Activated gamma-delta T cell treated with anti-CD3 and anti-CD28 coated beads, Interleukin-2, amount 50 U/mL, for 16 hours (primary cell): ENCODE measurements at regions not wholly inside any gene's neighbourhood (a gene's known extent, or its start where the extent isn't known, plus 50 kb on each side); places are given as distances from the start of the nearest gene placed in this dataset.
"Not testable (repeated sequence)": the region's sequence is repeated elsewhere in the genome, so short reads cannot be mapped to it uniquely, and the experiment has no call there.

Source experiments
- DNase-seq: peaks from one replicate; pipeline ENCODE4 v3.0.0-alpha.2; 2020; ENCODE audit warnings: low read depth

GRCh38 chr5:125045646-125046045 is 299.2 kb upstream of the ZNF608 start:
- DNase-seq: no peak

GRCh38 chr5:125046838-125047237 is 300.4 kb upstream of the ZNF608 start:
- no peak for DNase-seq

GRCh38 chr5:125047871-125048270 is 301.4 kb upstream of the ZNF608 start:
- no peak for DNase-seq

GRCh38 chr5:125049721-125050702 is 303.6 kb upstream of the ZNF608 start:
- DNase-seq: no peak

- DNase-seq: no peak
Measured at GRCh38 chr5:125050926-125051325, 304.5 kb upstream of the ZNF608 start.

GRCh38 chr5:125052584-125052983 is 306.1 kb upstream of the ZNF608 start:
- no peak for DNase-seq

- no peak for DNase-seq
Measured at GRCh38 chr5:125053179-125053578, 306.7 kb upstream of the ZNF608 start.

GRCh38 chr5:125054146-125054545 is 307.7 kb upstream of the ZNF608 start:
- no peak for DNase-seq

- DNase-seq: no peak
Measured at GRCh38 chr5:125056671-125057485, 310.4 kb upstream of the ZNF608 start.

GRCh38 chr5:125057912-125058826 is 311.7 kb upstream of the ZNF608 start:
- no peak for DNase-seq

GRCh38 chr5:125059255-125060002 is 313.0 kb upstream of the ZNF608 start:
- no peak for DNase-seq

GRCh38 chr5:125061726-125062125 is 315.3 kb upstream of the ZNF608 start:
- no peak for DNase-seq

GRCh38 chr5:125064621-125065438 is 318.4 kb upstream of the ZNF608 start:
- no peak for DNase-seq

- no peak for DNase-seq
Measured at GRCh38 chr5:125065741-125066140, 319.3 kb upstream of the ZNF608 start.

GRCh38 chr5:125070961-125071360 is 324.5 kb upstream of the ZNF608 start:
- DNase-seq: no peak

GRCh38 chr5:125073090-125073489 is 326.7 kb upstream of the ZNF608 start:
- no peak for DNase-seq

GRCh38 chr5:125075567-125075966 is 329.1 kb upstream of the ZNF608 start:
- DNase-seq: no peak

GRCh38 chr5:125079028-125079427 is 332.6 kb upstream of the ZNF608 start:
- not testable (repeated sequence) for DNase-seq

- no peak for DNase-seq
Measured at GRCh38 chr5:125081101-125081500, 334.7 kb upstream of the ZNF608 start.

GRCh38 chr5:125083981-125084380 is 337.5 kb upstream of the ZNF608 start:
- no peak for DNase-seq
